Brain microvascular endothelial cell (primary cell): ENCODE measurements at regions not wholly inside any gene's neighbourhood (a gene's known extent, or its start where the extent isn't known, plus 50 kb on each side); places are given as distances from the start of the nearest gene placed in this dataset.

ENCODE experiments used
- DNase-seq: peaks from one replicate; pipeline ENCODE4 v3.0.0-alpha.2; 2020
- H3K27ac ChIP-seq: fragments of 250-450 bp; sonication (Bioruptor Pico); 2 replicates; pipeline ENCODE4 v1.5.1; 2020; ENCODE audit warnings: mild to moderate bottlenecking, moderate library complexity
- H3K27me3 ChIP-seq: fragments of 250-450 bp; sonication (Bioruptor Pico); replicated peaks from 2 replicates; pipeline ENCODE4 v1.5.1; 2020; ENCODE audit warnings: mild to moderate bottlenecking
- H3K36me3 ChIP-seq: fragments of 250-450 bp; sonication (Bioruptor Pico); replicated peaks from 2 replicates; pipeline ENCODE4 v1.5.1; 2020; ENCODE audit warnings: mild to moderate bottlenecking
- H3K4me3 ChIP-seq: 2 replicates; pipeline ENCODE4 v1.5.1; 2011; ENCODE audit warnings: low read depth, mild to moderate bottlenecking, control low read depth, low read length, moderate library complexity
- CTCF ChIP-seq: IDR thresholded peaks from 2 replicates; pipeline ENCODE4 v1.5.1; 2011; ENCODE audit warnings: low read depth, mild to moderate bottlenecking, moderate library complexity, low read length, control low read depth, inconsistent platforms; ENCODE audit errors: missing control alignments
- in situ Hi-C: cut with HindIII; loops from 2 replicates; pipeline ENCODE4 v1.10.0; 2017; ENCODE audit warnings: low sequenced_read_pairs, low pct_ligation_motif_present

- in situ Hi-C loops = no loop called here
- H3K4me3 ChIP-seq = no peak overlapping the region
- DNase-seq = no peak
- no peak for TF ChIP-seq CTCF
- no peak overlapping the region for H3K27ac ChIP-seq
- H3K27me3 ChIP-seq = no peaks in the 10 kb centered on the region
- no peaks in the 10 kb centered on the region for H3K36me3 ChIP-seq
Measured at GRCh38 chr18:68525091-68525490, 189.8 kb downstream of the TMX3 start.

- Histone ChIP-seq H3K27ac (peak overlapping the region; percentile 23), H3K36me3 (no peaks in the 10 kb centered on the region), H3K27me3 (no peaks in the 10 kb centered on the region), H3K4me3 (no peak overlapping the region)
- TF ChIP-seq CTCF = no peak
- DNase-seq = peak; percentile 51
- in situ Hi-C loops = no loop called here
Measured at GRCh38 chr18:68520406-68521075, 194.4 kb downstream of the TMX3 start.

- Histone ChIP-seq H3K27ac (no peak overlapping the region), H3K27me3 (no peaks in the 10 kb centered on the region), H3K36me3 (no peaks in the 10 kb centered on the region), H3K4me3 (no peak overlapping the region)
- no peak for TF ChIP-seq CTCF
- in situ Hi-C loops = no loop called here
- peak; percentile 41 for DNase-seq
Measured at GRCh38 chr18:68519336-68519735, 195.6 kb downstream of the TMX3 start.

GRCh38 chr18:68509902-68510301 lies 205.0 kb downstream of the TMX3 start:
- Histone ChIP-seq H3K36me3 (no peaks in the 10 kb centered on the region), H3K27ac (no peak overlapping the region), H3K4me3 (no peak overlapping the region), H3K27me3 (no peaks in the 10 kb centered on the region)
- no peak for TF ChIP-seq CTCF
- in situ Hi-C loops = no loop called here
- DNase-seq = no peak

- no peak overlapping the region for H3K4me3 ChIP-seq
- no peak for DNase-seq
- in situ Hi-C loops = no loop called here
- H3K36me3 ChIP-seq = no peaks in the 10 kb centered on the region
- no peaks in the 10 kb centered on the region for H3K27me3 ChIP-seq
- H3K27ac ChIP-seq = no peak overlapping the region
- no peak for TF ChIP-seq CTCF
Measured at GRCh38 chr18:68507781-68508180, 207.1 kb downstream of the TMX3 start.

- Histone ChIP-seq H3K27ac (no peak overlapping the region), H3K27me3 (no peaks in the 10 kb centered on the region), H3K4me3 (no peak overlapping the region), H3K36me3 (no peaks in the 10 kb centered on the region)
- no peak for TF ChIP-seq CTCF
- in situ Hi-C loops = no loop called here
- no peak for DNase-seq
Measured at GRCh38 chr18:68505178-68505574, 209.7 kb downstream of the TMX3 start.
